Neuronal stem cell (in vitro differentiated cells): ENCODE measurements at regions not wholly inside any gene's neighbourhood (a gene's known extent, or its start where the extent isn't known, plus 50 kb on each side); places are given as distances from the start of the nearest gene placed in this dataset.

Experiments used
- DNase-seq: peaks from one replicate; pipeline ENCODE4 v3.0.0-alpha.2; 2013; ENCODE audit warnings: low spot score
- H2AFZ ChIP-seq: one replicate; pipeline ENCODE4 v1.6.1; 2013; ENCODE audit warnings: mild to moderate bottlenecking, low read length, inconsistent platforms
- H2AK5ac ChIP-seq: 2 replicates; pipeline ENCODE4 v1.6.1; 2013; ENCODE audit warnings: low read depth, mild to moderate bottlenecking, inconsistent platforms, low read length, moderate library complexity, mixed read lengths
- H2BK120ac ChIP-seq: 2 replicates; pipeline ENCODE4 v1.6.1; 2013; ENCODE audit warnings: low read depth, mild to moderate bottlenecking, inconsistent platforms, low read length, moderate library complexity, mixed read lengths
- H2BK12ac ChIP-seq: one replicate; pipeline ENCODE4 v1.6.1; 2013; ENCODE audit warnings: low read length, inconsistent platforms
- H2BK15ac ChIP-seq: 2 replicates; pipeline ENCODE4 v1.6.1; 2013; ENCODE audit warnings: mild to moderate bottlenecking, low read length, inconsistent platforms, mixed read lengths
- H2BK5ac ChIP-seq: one replicate; pipeline ENCODE4 v1.6.1; 2013; ENCODE audit warnings: inconsistent platforms, mild to moderate bottlenecking, low read length, moderate library complexity
- H3K14ac ChIP-seq: one replicate; pipeline ENCODE4 v1.6.1; 2013; ENCODE audit warnings: low read length, inconsistent platforms
- H3K18ac ChIP-seq: 2 replicates; pipeline ENCODE4 v1.6.1; 2013; ENCODE audit warnings: low read length, inconsistent platforms
- H3K23ac ChIP-seq: 2 replicates; pipeline ENCODE4 v1.6.1; 2013; ENCODE audit warnings: low read depth, mild to moderate bottlenecking, mixed read lengths, low read length, inconsistent platforms; ENCODE audit not compliant: poor library complexity
- H3K27ac ChIP-seq: replicated peaks from 3 replicates; pipeline ENCODE4 v1.5.1; 2013; ENCODE audit warnings: low read length, inconsistent platforms
- H3K27me3 ChIP-seq, 3 experiments: 2 replicates each; pipeline ENCODE4 v1.6.1; 2013; ENCODE audit warnings: low read length in 3 of 3, mild to moderate bottlenecking in 2 of 3, inconsistent platforms in 1 of 3, low read depth in 1 of 3, mixed read lengths in 1 of 3, moderate library complexity in 1 of 3; ENCODE audit not compliant: control insufficient read depth in 3 of 3, insufficient read depth in 3 of 3
- H3K36me3 ChIP-seq, 2 donors: replicated peaks in 1 of 2; 2 replicates each; pipeline ENCODE4 v1.6.1; 2013; ENCODE audit warnings: low read length in 2 of 2; ENCODE audit not compliant: control insufficient read depth in 2 of 2, insufficient read depth in 2 of 2
- H3K4ac ChIP-seq: 2 replicates; pipeline ENCODE4 v1.6.1; 2013; ENCODE audit warnings: inconsistent platforms, mild to moderate bottlenecking, low read length, moderate library complexity
- H3K4me1 ChIP-seq, 2 donors: 1 replicate in 1 of 2; 2 replicates in 1 of 2; pipeline ENCODE4 v1.6.1; 2013; ENCODE audit warnings: low read length in 2 of 2, low read depth in 1 of 2; ENCODE audit not compliant: control insufficient read depth in 2 of 2, insufficient read depth in 1 of 2
- H3K4me2 ChIP-seq: one replicate; pipeline ENCODE4 v1.6.1; 2013; ENCODE audit warnings: mild to moderate bottlenecking, low read length, inconsistent platforms; ENCODE audit not compliant: insufficient read depth, poor library complexity, severe bottlenecking
- H3K4me3 ChIP-seq, 2 donors: 2 replicates each; pipeline ENCODE4 v1.5.1; 2013; ENCODE audit warnings: low read length in 2 of 2, mild to moderate bottlenecking in 2 of 2, inconsistent platforms in 1 of 2, moderate library complexity in 1 of 2
- H3K79me1 ChIP-seq: one replicate; pipeline ENCODE4 v1.6.1; 2013; ENCODE audit warnings: low read depth, mild to moderate bottlenecking, inconsistent platforms, low read length, moderate library complexity
- H3K9ac ChIP-seq: one replicate; pipeline ENCODE4 v1.6.1; 2013; ENCODE audit warnings: mild to moderate bottlenecking, low read depth, low read length, inconsistent platforms; ENCODE audit not compliant: poor library complexity
- H3K9me3 ChIP-seq, 2 donors: replicated peaks in 1 of 2; 2 replicates each; pipeline versions ENCODE3 to v1.6.1; 2013; ENCODE audit warnings: low read length in 2 of 2, mild to moderate bottlenecking in 2 of 2, inconsistent platforms in 1 of 2, low read depth in 1 of 2, mixed read lengths in 1 of 2, moderate library complexity in 1 of 2; ENCODE audit not compliant: control insufficient read depth in 2 of 2, insufficient read depth in 1 of 2
- H4K8ac ChIP-seq: one replicate; pipeline ENCODE4 v1.6.1; 2013; ENCODE audit warnings: low read depth, mild to moderate bottlenecking, inconsistent platforms, low read length, moderate library complexity
- H4K91ac ChIP-seq: one replicate; pipeline ENCODE4 v1.6.1; 2013; ENCODE audit warnings: low read length, low read depth, mild to moderate bottlenecking, inconsistent platforms; ENCODE audit not compliant: poor library complexity
- WGBS, 2 donors: extraction: QIAGEN DNeasy Blood & Tissue Kit; methylation state at CpG; one replicate each; pipeline ENCODE4 v1.1.7; 2013; ENCODE audit warnings: missing lambda C conversion rate in 2 of 2, mixed read lengths in 1 of 2; ENCODE audit not compliant: insufficient read length in 2 of 2, insufficient replicate concordance in 1 of 2; ENCODE audit errors: extremely low coverage in 2 of 2; 5-methylcytosine and 5-hydroxymethylcytosine counted together

GRCh38 chr10:108696792-108697477 lies 1226.4 kb downstream of the XPNPEP1 start:
- H3K14ac ChIP-seq, result no peak overlapping the region
- no peak overlapping the region for H3K4me2 ChIP-seq
- H4K8ac ChIP-seq, result no peak overlapping the region

GRCh38 chr10:108691126-108691525 lies 1232.2 kb downstream of the XPNPEP1 start:
- Histone ChIP-seq H2BK15ac (no peak overlapping the region), H3K79me1 (no peaks in the 10 kb centered on the region), H2BK5ac (no peak overlapping the region), H3K9me3 (no peaks in the 10 kb centered on the region), H2AK5ac (no peak overlapping the region), H3K4me1 (no peaks in the 10 kb centered on the region), H4K8ac (no peak overlapping the region), H2BK12ac (no peak overlapping the region), H3K4ac (no peak overlapping the region), H3K4me3 (no peak overlapping the region), H3K23ac (no peak overlapping the region), H2AFZ (no peak overlapping the region), H3K9ac (no peak overlapping the region), H3K27ac (no peak overlapping the region), H3K36me3 (no peaks in the 10 kb centered on the region), H3K4me2 (no peak overlapping the region), H2BK120ac (no peak overlapping the region), H3K27me3 (no peaks in the 10 kb centered on the region), H3K14ac (no peak overlapping the region), H3K18ac (no peak overlapping the region), H4K91ac (no peak overlapping the region)
- no peak for DNase-seq
- WGBS, 2 donors, result no CpG with 5 or more reads among the region's 1 CpG

More at GRCh38 chr10:108696792-108697477, 1226.4 kb downstream of the XPNPEP1 start:
- Histone ChIP-seq H3K9ac (no peak overlapping the region), H3K79me1 (no peaks in the 10 kb centered on the region), H3K27ac (no peak overlapping the region), H4K91ac (no peak overlapping the region), H3K23ac (no peak overlapping the region), H2AK5ac (no peak overlapping the region), H3K36me3 (no peaks in the 10 kb centered on the region), H2AFZ (no peak overlapping the region), H3K18ac (no peak overlapping the region), H3K27me3 (no peaks in the 10 kb centered on the region), H2BK12ac (no peak overlapping the region), H3K9me3 (no peaks in the 10 kb centered on the region), H2BK120ac (no peak overlapping the region), H2BK15ac (no peak overlapping the region), H2BK5ac (no peak overlapping the region), H3K4me1 (no peaks in the 10 kb centered on the region), H3K4me3 (no peak overlapping the region), H3K4ac (no peak overlapping the region)
- no peak for DNase-seq
- no CpG with 5 or more reads among the region's 4 CpGs for WGBS, 2 donors

GRCh38 chr10:108690530-108690929 lies 1232.8 kb downstream of the XPNPEP1 start:
- Histone ChIP-seq H2BK5ac (no peak overlapping the region), H2BK120ac (no peak overlapping the region), H2BK15ac (no peak overlapping the region), H2AK5ac (no peak overlapping the region), H3K14ac (no peak overlapping the region), H3K9ac (no peak overlapping the region), H3K4me2 (no peak overlapping the region), H4K91ac (no peak overlapping the region), H3K27ac (no peak overlapping the region), H4K8ac (no peak overlapping the region), H3K27me3 (no peaks in the 10 kb centered on the region), H3K4me3 (no peak overlapping the region), H3K23ac (no peak overlapping the region), H3K36me3 (no peaks in the 10 kb centered on the region), H2AFZ (no peak overlapping the region), H3K4ac (no peak overlapping the region), H3K18ac (no peak overlapping the region), H3K79me1 (no peaks in the 10 kb centered on the region), H2BK12ac (no peak overlapping the region), H3K4me1 (no peaks in the 10 kb centered on the region), H3K9me3 (no peaks in the 10 kb centered on the region)
- WGBS, 2 donors, result no CpG with 5 or more reads among the region's 6 CpGs
- no peak for DNase-seq

GRCh38 chr10:108689891-108690290 lies 1233.4 kb downstream of the XPNPEP1 start:
- no peak overlapping the region for H2BK120ac ChIP-seq
- DNase-seq, result no peak
- no peak overlapping the region for H2BK15ac ChIP-seq
- H3K18ac ChIP-seq, result no peak overlapping the region
- H4K8ac ChIP-seq, result no peak overlapping the region
- H2BK5ac ChIP-seq, result no peak overlapping the region
- no peaks in the 10 kb centered on the region for H3K9me3 ChIP-seq
- no peaks in the 10 kb centered on the region for H3K36me3 ChIP-seq
- H3K14ac ChIP-seq, result no peak overlapping the region
- H3K23ac ChIP-seq, result no peak overlapping the region
- H4K91ac ChIP-seq, result no peak overlapping the region
- no peaks in the 10 kb centered on the region for H3K79me1 ChIP-seq
- H3K27ac ChIP-seq, result no peak overlapping the region
- H2AFZ ChIP-seq, result no peak overlapping the region
- H2BK12ac ChIP-seq, result no peak overlapping the region
- H3K4me2 ChIP-seq, result no peak overlapping the region
- H3K4ac ChIP-seq, result no peak overlapping the region
- no peaks in the 10 kb centered on the region for H3K4me1 ChIP-seq
- no peak overlapping the region for H3K4me3 ChIP-seq
- no peak overlapping the region for H3K9ac ChIP-seq
- H2AK5ac ChIP-seq, result no peak overlapping the region
- H3K27me3 ChIP-seq, result no peaks in the 10 kb centered on the region
